Testis (tissue), 2 donors: ENCODE measurements at regions not wholly inside any gene's neighbourhood (a gene's known extent, or its start where the extent isn't known, plus 50 kb on each side); places are given as distances from the start of the nearest gene placed in this dataset.

ENCODE experiments used
- CTCF ChIP-seq, 3 experiments: fragments of 450-650 bp in 2 of 3; fragments of 200-600 bp in 1 of 3; sonication (generic) in 1 of 3; IDR thresholded peaks; one replicate each; pipeline ENCODE4 v1.5.1; 2016 to 2019; ENCODE audit warnings: antibody characterized with exemption in 3 of 3, mild to moderate bottlenecking in 2 of 3, moderate library complexity in 1 of 3
- POLR2A ChIP-seq: fragments of 450-650 bp; IDR thresholded peaks from one replicate; pipeline ENCODE4 v1.6.1; 2017; ENCODE audit warnings: antibody characterized with exemption, mild to moderate bottlenecking, moderate library complexity

- TF ChIP-seq CTCF (IDR thresholded peaks at IDR 0.05) (no peak), POLR2A (no peak)
These were observed 1061.4 kb downstream of the MRPL39 start for GRCh38 chr21:24545807-24546361.
